ENCODE measurements at regions not wholly inside any gene's neighbourhood (a gene's known extent, or its start where the extent isn't known, plus 50 kb on each side); places are given as distances from the start of the nearest gene placed in this dataset.

DNA sequence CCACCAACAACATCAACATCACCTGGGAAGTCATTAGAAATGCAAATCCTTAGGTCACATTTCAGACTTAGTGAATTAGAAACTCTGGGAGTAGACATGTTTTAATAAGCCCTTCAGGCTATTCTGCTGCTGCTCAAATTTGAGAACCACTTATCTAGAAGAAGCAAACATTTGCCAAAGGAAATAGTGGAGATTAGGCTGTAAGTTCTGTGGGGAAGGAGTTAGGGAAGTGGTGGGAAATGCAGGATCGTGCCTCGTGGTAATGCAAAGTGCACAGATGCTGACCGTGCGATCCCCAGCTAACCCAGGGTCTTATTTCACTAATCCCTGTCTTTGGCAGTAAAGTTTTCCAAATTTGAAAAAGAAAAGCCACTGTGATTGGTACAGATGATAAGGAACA, 328.5 kb downstream of the EPM2A start:
- BruUV-seq (replicated peaks): no TSS peak
- POLR2A ChIA-PET: no interaction called here

More for the DNA sequence above, 328.5 kb downstream of the EPM2A start:
- no peaks in the 10 kb centered on the region for H3K9me3 ChIP-seq (ENCODE audit: low read length)
- H3K27me3 ChIP-seq (ENCODE audit: control insufficient read depth in 1 of 2, insufficient read depth in 2 of 2, low read length in 2 of 2): no peaks in the 10 kb centered on the region
- in situ Hi-C loops (cut with HindIII; ENCODE audit: extremely low pct_ligation_motif_present, low pct_unique_long_range_greater_than_20kb): no loop called here
- no peak overlapping the region for H3K9ac ChIP-seq (ENCODE audit: insufficient read depth, low read depth, low read length)
- TF ChIP-seq RFX3 (CRISPR knock-in tag; IDR thresholded peaks at IDR 0.05) (no peak), ZSCAN9 (CRISPR knock-in tag; IDR thresholded peaks at IDR 0.05; ENCODE audit: borderline replicate concordance) (no peak), ZNF264 (CRISPR knock-in tag; IDR thresholded peaks at IDR 0.05) (no peak), ZNF451 (CRISPR knock-in tag; IDR thresholded peaks at IDR 0.05) (no peak), POGZ (CRISPR knock-in tag; IDR thresholded peaks at IDR 0.05) (no peak), ZBTB42 (CRISPR knock-in tag; IDR thresholded peaks at IDR 0.05) (no peak), POLR2AphosphoS5 (IDR thresholded peaks at IDR 0.05; ENCODE audit: low read depth, low read length) (no peak), RCOR2 (CRISPR knock-in tag; IDR thresholded peaks at IDR 0.05) (no peak), HNRNPL (IDR thresholded peaks at IDR 0.05; ENCODE audit: low read depth, low read length) (no peak), ZNF644 (CRISPR knock-in tag; IDR thresholded peaks at IDR 0.05; ENCODE audit: low read depth) (no peak), KDM1A (CRISPR knock-in tag; IDR thresholded peaks at IDR 0.05) (no peak), WIZ (CRISPR knock-in tag; IDR thresholded peaks at IDR 0.05) (no peak), NKX3-1 (CRISPR knock-in tag; IDR thresholded peaks at IDR 0.05) (no peak)
- TF ChIP-seq, protein P1, sequence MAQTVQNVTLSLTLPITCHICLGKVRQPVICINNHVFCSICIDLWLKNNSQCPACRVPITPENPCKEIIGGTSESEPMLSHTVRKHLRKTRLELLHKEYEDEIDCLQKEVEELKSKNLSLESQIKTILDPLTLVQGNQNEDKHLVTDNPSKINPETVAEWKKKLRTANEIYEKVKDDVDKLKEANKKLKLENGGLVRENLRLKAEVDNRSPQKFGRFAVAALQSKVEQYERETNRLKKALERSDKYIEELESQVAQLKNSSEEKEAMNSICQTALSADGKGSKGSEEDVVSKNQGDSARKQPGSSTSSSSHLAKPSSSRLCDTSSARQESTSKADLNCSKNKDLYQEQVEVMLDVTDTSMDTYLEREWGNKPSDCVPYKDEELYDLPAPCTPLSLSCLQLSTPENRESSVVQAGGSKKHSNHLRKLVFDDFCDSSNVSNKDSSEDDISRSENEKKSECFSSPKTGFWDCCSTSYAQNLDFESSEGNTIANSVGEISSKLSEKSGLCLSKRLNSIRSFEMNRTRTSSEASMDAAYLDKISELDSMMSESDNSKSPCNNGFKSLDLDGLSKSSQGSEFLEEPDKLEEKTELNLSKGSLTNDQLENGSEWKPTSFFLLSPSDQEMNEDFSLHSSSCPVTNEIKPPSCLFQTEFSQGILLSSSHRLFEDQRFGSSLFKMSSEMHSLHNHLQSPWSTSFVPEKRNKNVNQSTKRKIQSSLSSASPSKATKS (CRISPR knock-in tag; IDR thresholded peaks at IDR 0.05): no peak
- TF ChIP-seq, protein P2, sequence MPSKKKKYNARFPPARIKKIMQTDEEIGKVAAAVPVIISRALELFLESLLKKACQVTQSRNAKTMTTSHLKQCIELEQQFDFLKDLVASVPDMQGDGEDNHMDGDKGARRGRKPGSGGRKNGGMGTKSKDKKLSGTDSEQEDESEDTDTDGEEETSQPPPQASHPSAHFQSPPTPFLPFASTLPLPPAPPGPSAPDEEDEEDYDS (CRISPR knock-in tag; IDR thresholded peaks at IDR 0.05): no peak
- TF ChIP-seq, protein P3, sequence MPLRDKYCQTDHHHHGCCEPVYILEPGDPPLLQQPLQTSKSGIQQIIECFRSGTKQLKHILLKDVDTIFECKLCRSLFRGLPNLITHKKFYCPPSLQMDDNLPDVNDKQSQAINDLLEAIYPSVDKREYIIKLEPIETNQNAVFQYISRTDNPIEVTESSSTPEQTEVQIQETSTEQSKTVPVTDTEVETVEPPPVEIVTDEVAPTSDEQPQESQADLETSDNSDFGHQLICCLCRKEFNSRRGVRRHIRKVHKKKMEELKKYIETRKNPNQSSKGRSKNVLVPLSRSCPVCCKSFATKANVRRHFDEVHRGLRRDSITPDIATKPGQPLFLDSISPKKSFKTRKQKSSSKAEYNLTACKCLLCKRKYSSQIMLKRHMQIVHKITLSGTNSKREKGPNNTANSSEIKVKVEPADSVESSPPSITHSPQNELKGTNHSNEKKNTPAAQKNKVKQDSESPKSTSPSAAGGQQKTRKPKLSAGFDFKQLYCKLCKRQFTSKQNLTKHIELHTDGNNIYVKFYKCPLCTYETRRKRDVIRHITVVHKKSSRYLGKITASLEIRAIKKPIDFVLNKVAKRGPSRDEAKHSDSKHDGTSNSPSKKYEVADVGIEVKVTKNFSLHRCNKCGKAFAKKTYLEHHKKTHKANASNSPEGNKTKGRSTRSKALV (CRISPR knock-in tag; IDR thresholded peaks at IDR 0.05): no peak
- TF ChIP-seq, protein P4, sequence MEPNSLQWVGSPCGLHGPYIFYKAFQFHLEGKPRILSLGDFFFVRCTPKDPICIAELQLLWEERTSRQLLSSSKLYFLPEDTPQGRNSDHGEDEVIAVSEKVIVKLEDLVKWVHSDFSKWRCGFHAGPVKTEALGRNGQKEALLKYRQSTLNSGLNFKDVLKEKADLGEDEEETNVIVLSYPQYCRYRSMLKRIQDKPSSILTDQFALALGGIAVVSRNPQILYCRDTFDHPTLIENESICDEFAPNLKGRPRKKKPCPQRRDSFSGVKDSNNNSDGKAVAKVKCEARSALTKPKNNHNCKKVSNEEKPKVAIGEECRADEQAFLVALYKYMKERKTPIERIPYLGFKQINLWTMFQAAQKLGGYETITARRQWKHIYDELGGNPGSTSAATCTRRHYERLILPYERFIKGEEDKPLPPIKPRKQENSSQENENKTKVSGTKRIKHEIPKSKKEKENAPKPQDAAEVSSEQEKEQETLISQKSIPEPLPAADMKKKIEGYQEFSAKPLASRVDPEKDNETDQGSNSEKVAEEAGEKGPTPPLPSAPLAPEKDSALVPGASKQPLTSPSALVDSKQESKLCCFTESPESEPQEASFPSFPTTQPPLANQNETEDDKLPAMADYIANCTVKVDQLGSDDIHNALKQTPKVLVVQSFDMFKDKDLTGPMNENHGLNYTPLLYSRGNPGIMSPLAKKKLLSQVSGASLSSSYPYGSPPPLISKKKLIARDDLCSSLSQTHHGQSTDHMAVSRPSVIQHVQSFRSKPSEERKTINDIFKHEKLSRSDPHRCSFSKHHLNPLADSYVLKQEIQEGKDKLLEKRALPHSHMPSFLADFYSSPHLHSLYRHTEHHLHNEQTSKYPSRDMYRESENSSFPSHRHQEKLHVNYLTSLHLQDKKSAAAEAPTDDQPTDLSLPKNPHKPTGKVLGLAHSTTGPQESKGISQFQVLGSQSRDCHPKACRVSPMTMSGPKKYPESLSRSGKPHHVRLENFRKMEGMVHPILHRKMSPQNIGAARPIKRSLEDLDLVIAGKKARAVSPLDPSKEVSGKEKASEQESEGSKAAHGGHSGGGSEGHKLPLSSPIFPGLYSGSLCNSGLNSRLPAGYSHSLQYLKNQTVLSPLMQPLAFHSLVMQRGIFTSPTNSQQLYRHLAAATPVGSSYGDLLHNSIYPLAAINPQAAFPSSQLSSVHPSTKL (CRISPR knock-in tag; IDR thresholded peaks at IDR 0.05): no peak
- DNase-seq (ENCODE audit: low spot score): no peak
- H4K20me1 ChIP-seq (ENCODE audit: insufficient read depth, low read length): no peaks in the 10 kb centered on the region
- H3K4me1 ChIP-seq (ENCODE audit: insufficient read depth, low read length): no peaks in the 10 kb centered on the region
- CTCF ChIA-PET (ENCODE audit: low intra/inter-chr PET ratio, low total read pairs): no interaction called here
- no peak overlapping the region for H3K4me3 ChIP-seq (replicated peaks in 1 of 3; ENCODE audit: insufficient read depth in 1 of 3, low read depth in 2 of 3, low read length in 3 of 3)
- intact Hi-C loops (cut with micrococcal nuclease; ENCODE audit: unreplicated experiment): no loop called here
- 14% methylated on average over 4 of the region's 4 CpGs for WGBS (ENCODE audit: low lambda C conversion rate)
- FAIRE-seq: no peak
- no peaks in the 10 kb centered on the region for H3K36me3 ChIP-seq (replicated peaks in 1 of 2; ENCODE audit: control insufficient read depth in 1 of 2, insufficient read depth in 2 of 2, low read length in 2 of 2)
- no peaks in the 10 kb centered on the region for H3K79me2 ChIP-seq (ENCODE audit: insufficient read depth, low read length)
- no peak overlapping the region for H3K27ac ChIP-seq (ENCODE audit: extremely low read length, insufficient read depth, low read length)
- H2AFZ ChIP-seq (ENCODE audit: low read length): no peak overlapping the region
- no peak for ATAC-seq
- H3K4me2 ChIP-seq (ENCODE audit: low read depth, low read length): no peak overlapping the region

Measured in HepG2 (cell line).